WERI-Rb-1 (cell line): ENCODE measurements at regions not wholly inside any gene's neighbourhood (a gene's known extent, or its start where the extent isn't known, plus 50 kb on each side); places are given as distances from the start of the nearest gene placed in this dataset.

Experiments used
- DNase-seq: peaks from one replicate; pipeline ENCODE4 v3.0.0-alpha.2; 2020
- H3K27ac ChIP-seq: fragments of 250-450 bp; sonication (Bioruptor Pico); 2 replicates; pipeline ENCODE4 v1.5.1; 2020; ENCODE audit warnings: mild to moderate bottlenecking, moderate library complexity
- H3K27me3 ChIP-seq: fragments of 250-450 bp; sonication (Bioruptor Pico); 2 replicates; pipeline ENCODE4 v1.5.1; 2021; ENCODE audit warnings: mild to moderate bottlenecking, low read depth, moderate library complexity; ENCODE audit not compliant: insufficient read depth, severe bottlenecking
- H3K36me3 ChIP-seq: fragments of 250-450 bp; sonication (Bioruptor Pico); 2 replicates; pipeline ENCODE4 v1.5.1; 2020; ENCODE audit warnings: mild to moderate bottlenecking, moderate library complexity
- H3K4me3 ChIP-seq: 2 replicates; pipeline ENCODE4 v1.5.1; 2011; ENCODE audit warnings: low read depth, mild to moderate bottlenecking, control low read depth, low read length
- H3K9me3 ChIP-seq: fragments of 250-450 bp; sonication (Bioruptor Pico); 2 replicates; pipeline ENCODE4 v1.5.1; 2021; ENCODE audit warnings: mild to moderate bottlenecking, moderate library complexity; ENCODE audit not compliant: severe bottlenecking
- TF ChIP-seq, protein P1 (sequence below): IDR thresholded peaks from 2 replicates; pipeline ENCODE4 v1.5.1; 2011; ENCODE audit warnings: low read depth, mild to moderate bottlenecking, control low read depth, inconsistent platforms, low read length

GRCh38 chr5:51679286-51679685 is 296.0 kb downstream of the ISL1 start:
- no peak overlapping the region for H3K4me3 ChIP-seq
- no peak overlapping the region for H3K27ac ChIP-seq

DNA sequence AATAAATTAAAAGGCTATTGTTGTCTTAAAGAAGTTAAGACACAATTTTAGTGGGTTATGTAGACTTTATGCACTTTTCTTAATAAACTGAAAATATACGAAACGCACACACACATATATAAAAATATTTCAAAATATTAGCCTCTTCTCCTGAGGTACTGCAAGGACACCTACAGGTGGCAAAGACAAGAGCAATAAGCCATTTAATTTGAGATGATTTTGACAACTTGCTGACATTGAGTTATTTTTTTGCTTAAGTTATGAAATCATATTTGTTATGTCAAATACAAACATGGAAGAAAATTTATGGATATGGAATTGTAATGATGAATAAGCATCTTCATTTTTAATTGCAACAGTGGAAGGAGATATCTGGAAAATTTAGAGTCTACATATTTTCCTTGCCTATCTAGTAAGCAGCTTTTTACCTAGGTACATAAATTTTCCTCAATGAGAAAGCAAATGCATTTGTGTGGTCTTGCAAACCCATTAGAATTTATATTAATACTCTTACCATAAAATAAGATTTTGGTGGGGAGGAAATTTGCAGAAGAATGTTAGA is 301.6 kb downstream of the ISL1 start:
- no peak for DNase-seq
- Histone ChIP-seq H3K27me3 (peaks cover 40% of the 10 kb centered on the region), H3K4me3 (no peak overlapping the region), H3K9me3 (no peaks in the 10 kb centered on the region), H3K36me3 (no peaks in the 10 kb centered on the region), H3K27ac (no peak overlapping the region)
- TF ChIP-seq, protein P1, sequence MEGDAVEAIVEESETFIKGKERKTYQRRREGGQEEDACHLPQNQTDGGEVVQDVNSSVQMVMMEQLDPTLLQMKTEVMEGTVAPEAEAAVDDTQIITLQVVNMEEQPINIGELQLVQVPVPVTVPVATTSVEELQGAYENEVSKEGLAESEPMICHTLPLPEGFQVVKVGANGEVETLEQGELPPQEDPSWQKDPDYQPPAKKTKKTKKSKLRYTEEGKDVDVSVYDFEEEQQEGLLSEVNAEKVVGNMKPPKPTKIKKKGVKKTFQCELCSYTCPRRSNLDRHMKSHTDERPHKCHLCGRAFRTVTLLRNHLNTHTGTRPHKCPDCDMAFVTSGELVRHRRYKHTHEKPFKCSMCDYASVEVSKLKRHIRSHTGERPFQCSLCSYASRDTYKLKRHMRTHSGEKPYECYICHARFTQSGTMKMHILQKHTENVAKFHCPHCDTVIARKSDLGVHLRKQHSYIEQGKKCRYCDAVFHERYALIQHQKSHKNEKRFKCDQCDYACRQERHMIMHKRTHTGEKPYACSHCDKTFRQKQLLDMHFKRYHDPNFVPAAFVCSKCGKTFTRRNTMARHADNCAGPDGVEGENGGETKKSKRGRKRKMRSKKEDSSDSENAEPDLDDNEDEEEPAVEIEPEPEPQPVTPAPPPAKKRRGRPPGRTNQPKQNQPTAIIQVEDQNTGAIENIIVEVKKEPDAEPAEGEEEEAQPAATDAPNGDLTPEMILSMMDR: no peak

More at GRCh38 chr5:51679286-51679685, 296.0 kb downstream of the ISL1 start:
- TF ChIP-seq, protein P1: no peak
- H3K9me3 ChIP-seq: no peaks in the 10 kb centered on the region
- no peak for DNase-seq
- H3K27me3 ChIP-seq: peaks cover 13% of the 10 kb centered on the region
- H3K36me3 ChIP-seq: no peaks in the 10 kb centered on the region

GRCh38 chr5:51685419-51685818 is 302.2 kb downstream of the ISL1 start:
- H3K36me3 ChIP-seq: no peaks in the 10 kb centered on the region
- no peak for DNase-seq
- H3K4me3 ChIP-seq: no peak overlapping the region
- H3K27me3 ChIP-seq: peaks cover 40% of the 10 kb centered on the region
- no peaks in the 10 kb centered on the region for H3K9me3 ChIP-seq
- no peak overlapping the region for H3K27ac ChIP-seq
- TF ChIP-seq, protein P1: no peak

DNA sequence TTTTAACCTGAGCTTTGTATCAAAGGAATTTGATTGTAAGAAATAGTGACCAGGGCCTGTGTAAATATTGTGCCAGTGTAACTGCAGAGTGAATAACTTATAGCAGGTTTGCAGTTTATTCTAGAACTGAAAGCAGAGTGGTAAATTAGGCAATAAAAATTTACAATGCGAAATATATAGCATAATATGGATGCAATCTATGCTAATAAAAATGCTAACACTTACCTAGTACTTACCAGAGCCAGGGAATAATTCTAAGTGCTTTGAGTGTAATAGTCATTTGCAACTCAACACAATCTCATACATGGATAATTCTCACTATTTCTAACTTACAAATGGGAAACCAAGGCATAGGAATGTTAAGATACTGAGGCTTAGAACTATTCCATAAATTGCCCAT is 303.4 kb downstream of the ISL1 start:
- H3K27ac ChIP-seq: no peak overlapping the region

DNA sequence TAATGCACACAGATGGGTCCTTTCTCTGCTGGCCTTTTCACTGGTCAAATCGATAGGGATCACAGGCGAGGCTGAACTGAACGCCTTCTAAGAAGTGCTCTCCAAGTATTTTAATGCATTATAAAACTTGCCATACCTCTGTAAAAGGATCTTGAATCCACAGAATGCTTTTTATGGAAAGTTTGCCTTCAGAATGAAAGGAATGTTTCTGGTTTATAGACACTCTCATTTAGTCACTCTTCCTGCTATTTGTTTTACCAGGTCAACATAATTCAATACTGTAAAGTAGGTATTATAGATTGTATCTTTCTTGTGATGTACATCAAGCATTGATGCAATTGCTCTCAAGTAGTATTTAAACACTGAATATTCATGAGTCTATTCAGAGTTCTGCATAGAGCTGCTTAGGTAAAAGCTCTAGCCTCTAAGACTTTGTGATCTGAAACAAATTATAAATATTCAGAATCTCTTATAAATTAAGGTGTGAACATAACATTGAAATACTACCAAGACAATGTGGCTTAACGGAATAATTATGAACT is 308.4 kb downstream of the ISL1 start:
- no peaks in the 10 kb centered on the region for H3K36me3 ChIP-seq
- H3K4me3 ChIP-seq: no peak overlapping the region
- H3K27me3 ChIP-seq: peaks cover 18% of the 10 kb centered on the region
- no peak overlapping the region for H3K27ac ChIP-seq
- TF ChIP-seq, protein P1: no peak
- DNase-seq: no peak
- no peaks in the 10 kb centered on the region for H3K9me3 ChIP-seq

More for the DNA sequence above, 303.4 kb downstream of the ISL1 start:
- Histone ChIP-seq H3K36me3 (no peaks in the 10 kb centered on the region), H3K4me3 (no peak overlapping the region), H3K9me3 (no peaks in the 10 kb centered on the region), H3K27me3 (peaks cover 40% of the 10 kb centered on the region)
- no peak for DNase-seq
- TF ChIP-seq, protein P1: no peak

- Histone ChIP-seq H3K36me3 (no peaks in the 10 kb centered on the region), H3K4me3 (no peak overlapping the region), H3K27me3 (peaks cover 5% of the 10 kb centered on the region), H3K9me3 (no peaks in the 10 kb centered on the region), H3K27ac (no peak overlapping the region)
- TF ChIP-seq, protein P1: no peak
- DNase-seq: no peak
Measured at GRCh38 chr5:51694826-51695225, 311.6 kb downstream of the ISL1 start.
